Breast epithelium (tissue), 3 donors: ENCODE measurements at regions not wholly inside any gene's neighbourhood (a gene's known extent, or its start where the extent isn't known, plus 50 kb on each side); places are given as distances from the start of the nearest gene placed in this dataset.

Experiments used
- CTCF ChIP-seq, 3 donors: fragments of 450-650 bp; IDR thresholded peaks; one replicate each; pipeline ENCODE4 v1.5.1; 2016 to 2017; ENCODE audit warnings: antibody characterized with exemption in 3 of 3, mild to moderate bottlenecking in 3 of 3, moderate library complexity in 3 of 3
- POLR2A ChIP-seq: fragments of 450-650 bp; IDR thresholded peaks from one replicate; pipeline ENCODE4 v1.6.1; 2016; ENCODE audit warnings: antibody characterized with exemption, mild to moderate bottlenecking, moderate library complexity
- POLR2AphosphoS5 ChIP-seq, 3 donors: sonication (generic); formaldehyde crosslinking; IDR thresholded peaks; one replicate each; pipeline ENCODE4 v1.6.1; 2017; ENCODE audit warnings: antibody characterized with exemption in 3 of 3

GRCh38 chr22:49183826-49184216 is 643.9 kb downstream of the BRD1 start:
- no peak for TF ChIP-seq CTCF (IDR thresholded peaks at IDR 0.05)
- TF ChIP-seq POLR2A = no peak
- no peak for TF ChIP-seq POLR2AphosphoS5 (IDR thresholded peaks at IDR 0.05)
